IMR-90 (cell line): ENCODE measurements at regions not wholly inside any gene's neighbourhood (a gene's known extent, or its start where the extent isn't known, plus 50 kb on each side); places are given as distances from the start of the nearest gene placed in this dataset.

Experiments used
- POLR2A ChIP-seq: IDR thresholded peaks from 2 replicates; pipeline ENCODE4 v1.6.1; 2012; ENCODE audit warnings: mild to moderate bottlenecking, low read depth, low read length
- TF ChIP-seq, protein P1 (sequence below): conservative IDR thresholded peaks from 2 replicates; pipeline ENCODE4 v1.5.1; 2012; ENCODE audit warnings: mild to moderate bottlenecking, low read depth, low read length, improper control_type of control experiment
- TF ChIP-seq, protein P2 (sequence below): fragments of 150-350 bp; IDR thresholded peaks from 2 replicates; pipeline ENCODE4 v1.6.1; 2017; ENCODE audit warnings: mild to moderate bottlenecking, antibody characterized with exemption, low read length, low read depth

DNA sequence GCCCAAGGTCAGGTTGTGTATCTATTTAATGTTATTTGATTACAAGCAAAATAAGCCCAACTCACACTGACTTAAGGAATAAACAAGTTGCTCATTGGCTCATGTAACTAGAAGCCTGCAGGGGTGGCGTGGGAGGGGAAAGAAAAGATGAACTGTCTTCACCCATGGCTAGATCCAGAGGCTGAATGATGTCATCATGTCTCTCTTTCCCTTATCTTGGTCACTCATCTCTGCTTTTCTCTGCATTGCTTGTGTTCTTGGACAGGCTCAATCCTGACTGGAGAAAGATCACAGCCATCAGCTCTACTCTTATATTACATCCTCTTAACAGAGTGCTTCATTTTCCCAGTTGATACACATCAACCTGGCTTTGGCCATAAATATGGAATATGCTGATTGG is 290.0 kb upstream of the DIAPH2 start:
- TF ChIP-seq, protein P1, sequence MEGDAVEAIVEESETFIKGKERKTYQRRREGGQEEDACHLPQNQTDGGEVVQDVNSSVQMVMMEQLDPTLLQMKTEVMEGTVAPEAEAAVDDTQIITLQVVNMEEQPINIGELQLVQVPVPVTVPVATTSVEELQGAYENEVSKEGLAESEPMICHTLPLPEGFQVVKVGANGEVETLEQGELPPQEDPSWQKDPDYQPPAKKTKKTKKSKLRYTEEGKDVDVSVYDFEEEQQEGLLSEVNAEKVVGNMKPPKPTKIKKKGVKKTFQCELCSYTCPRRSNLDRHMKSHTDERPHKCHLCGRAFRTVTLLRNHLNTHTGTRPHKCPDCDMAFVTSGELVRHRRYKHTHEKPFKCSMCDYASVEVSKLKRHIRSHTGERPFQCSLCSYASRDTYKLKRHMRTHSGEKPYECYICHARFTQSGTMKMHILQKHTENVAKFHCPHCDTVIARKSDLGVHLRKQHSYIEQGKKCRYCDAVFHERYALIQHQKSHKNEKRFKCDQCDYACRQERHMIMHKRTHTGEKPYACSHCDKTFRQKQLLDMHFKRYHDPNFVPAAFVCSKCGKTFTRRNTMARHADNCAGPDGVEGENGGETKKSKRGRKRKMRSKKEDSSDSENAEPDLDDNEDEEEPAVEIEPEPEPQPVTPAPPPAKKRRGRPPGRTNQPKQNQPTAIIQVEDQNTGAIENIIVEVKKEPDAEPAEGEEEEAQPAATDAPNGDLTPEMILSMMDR, result no peak
- TF ChIP-seq, protein P2, sequence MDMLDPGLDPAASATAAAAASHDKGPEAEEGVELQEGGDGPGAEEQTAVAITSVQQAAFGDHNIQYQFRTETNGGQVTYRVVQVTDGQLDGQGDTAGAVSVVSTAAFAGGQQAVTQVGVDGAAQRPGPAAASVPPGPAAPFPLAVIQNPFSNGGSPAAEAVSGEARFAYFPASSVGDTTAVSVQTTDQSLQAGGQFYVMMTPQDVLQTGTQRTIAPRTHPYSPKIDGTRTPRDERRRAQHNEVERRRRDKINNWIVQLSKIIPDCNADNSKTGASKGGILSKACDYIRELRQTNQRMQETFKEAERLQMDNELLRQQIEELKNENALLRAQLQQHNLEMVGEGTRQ, result no peak
- TF ChIP-seq POLR2A, result no peak
